DND-41 (cell line): ENCODE measurements at regions not wholly inside any gene's neighbourhood (a gene's known extent, or its start where the extent isn't known, plus 50 kb on each side); places are given as distances from the start of the nearest gene placed in this dataset.

Source experiments
- ATAC-seq: fragments of 200-7000 bp; cut with Tn5 transposase; 3 replicates; pipeline ENCODE4 v1.9.1; 2021; ENCODE audit warnings: low read depth; ENCODE audit not compliant: insufficient read depth
- DNase-seq: peaks from one replicate; pipeline ENCODE4 v3.0.0-alpha.2; 2020
- H2AFZ ChIP-seq: 2 replicates; pipeline ENCODE4 v1.6.0; 2012; ENCODE audit warnings: low read depth, low read length
- H3K27ac ChIP-seq: 2 replicates; pipeline ENCODE4 v1.5.1; 2012; ENCODE audit warnings: low read length, inconsistent platforms
- H3K27me3 ChIP-seq: fragments of 200-600 bp; sonication (generic); 2 replicates; pipeline ENCODE4 v1.6.0; 2012; ENCODE audit warnings: low read length, mild to moderate bottlenecking, inconsistent platforms; ENCODE audit not compliant: insufficient read depth, poor library complexity
- H3K36me3 ChIP-seq: 2 replicates; pipeline ENCODE4 v1.5.1; 2012; ENCODE audit warnings: low read length, inconsistent platforms; ENCODE audit not compliant: insufficient read depth
- H3K4me1 ChIP-seq: 2 replicates; pipeline ENCODE4 v1.5.1; 2012; ENCODE audit warnings: mild to moderate bottlenecking, low read length; ENCODE audit not compliant: insufficient read depth
- H3K4me2 ChIP-seq: 2 replicates; pipeline ENCODE4 v1.6.0; 2012; ENCODE audit warnings: mild to moderate bottlenecking, moderate library complexity, low read length, inconsistent platforms; ENCODE audit not compliant: insufficient read depth
- H3K4me3 ChIP-seq, 2 experiments: fragments of 200-600 bp in 1 of 2; shearing (Covaris generic) in 1 of 2; 2 replicates each; pipeline ENCODE4 v1.5.1; 2012 to 2016; ENCODE audit warnings: inconsistent platforms in 2 of 2, low read length in 2 of 2, mild to moderate bottlenecking in 2 of 2, low read depth in 1 of 2, moderate library complexity in 1 of 2
- H3K79me2 ChIP-seq: 2 replicates; pipeline ENCODE4 v1.6.0; 2012; ENCODE audit warnings: low read length, inconsistent platforms; ENCODE audit not compliant: insufficient read depth
- H3K9ac ChIP-seq: 2 replicates; pipeline ENCODE4 v1.6.0; 2012; ENCODE audit warnings: low read depth, mild to moderate bottlenecking, inconsistent platforms, low read length, moderate library complexity
- H3K9me3 ChIP-seq: 2 replicates; pipeline ENCODE4 v1.5.1; 2012; ENCODE audit warnings: low read length, moderate library complexity, mild to moderate bottlenecking, inconsistent platforms; ENCODE audit not compliant: insufficient read depth, severe bottlenecking
- H4K20me1 ChIP-seq: 2 replicates; pipeline ENCODE4 v1.6.0; 2012; ENCODE audit warnings: low read length; ENCODE audit not compliant: insufficient read depth
- CTCF ChIP-seq: IDR thresholded peaks from 2 replicates; pipeline ENCODE4 v1.5.1; 2012; ENCODE audit warnings: borderline replicate concordance, low read length, moderate library complexity, mild to moderate bottlenecking; ENCODE audit not compliant: poor library complexity, severe bottlenecking; ENCODE audit errors: extremely low read depth
- EZH2 ChIP-seq: IDR thresholded peaks from 3 replicates; pipeline ENCODE4 v1.6.1; 2012; ENCODE audit warnings: borderline replicate concordance, low read depth, mild to moderate bottlenecking, moderate library complexity, low read length, inconsistent platforms; ENCODE audit not compliant: severe bottlenecking

GRCh38 chr4:81732980-81733379 lies 261.3 kb upstream of the RASGEF1B start:
- no peaks in the 10 kb centered on the region for H3K36me3 ChIP-seq
- no peak overlapping the region for H2AFZ ChIP-seq
- H3K27me3 ChIP-seq = no peaks in the 10 kb centered on the region
- no peak for TF ChIP-seq CTCF
- TF ChIP-seq EZH2 = no peak
- H3K4me2 ChIP-seq = no peak overlapping the region
- no peak for ATAC-seq
- H4K20me1 ChIP-seq = no peaks in the 10 kb centered on the region
- no peak overlapping the region for H3K27ac ChIP-seq
- no peaks in the 10 kb centered on the region for H3K79me2 ChIP-seq
- H3K9ac ChIP-seq = no peak overlapping the region
- peaks cover 2% of the 10 kb centered on the region for H3K9me3 ChIP-seq
- H3K4me1 ChIP-seq = peaks cover 16% of the 10 kb centered on the region
- no peak for DNase-seq
- no peak overlapping the region for H3K4me3 ChIP-seq

- no peak overlapping the region for H3K4me3 ChIP-seq
- DNase-seq (peak; percentile 61), ATAC-seq (peak; percentile 97)
- no peaks in the 10 kb centered on the region for H4K20me1 ChIP-seq
- H3K9ac ChIP-seq = no peak overlapping the region
- H3K79me2 ChIP-seq = no peaks in the 10 kb centered on the region
- H3K4me1 ChIP-seq = peaks cover 17% of the 10 kb centered on the region
- no peak overlapping the region for H3K27ac ChIP-seq
- no peak for TF ChIP-seq CTCF
- no peak for TF ChIP-seq EZH2
- no peaks in the 10 kb centered on the region for H3K36me3 ChIP-seq
- H3K4me2 ChIP-seq = no peak overlapping the region
- H3K9me3 ChIP-seq = peaks cover 2% of the 10 kb centered on the region
- no peaks in the 10 kb centered on the region for H3K27me3 ChIP-seq
- no peak overlapping the region for H2AFZ ChIP-seq
Measured at GRCh38 chr4:81724925-81725329, 253.2 kb upstream of the RASGEF1B start.

- H3K27ac ChIP-seq = no peak overlapping the region
- no peak overlapping the region for H2AFZ ChIP-seq
- no peaks in the 10 kb centered on the region for H3K27me3 ChIP-seq
- H3K9ac ChIP-seq = no peak overlapping the region
- no peaks in the 10 kb centered on the region for H3K36me3 ChIP-seq
- H3K4me1 ChIP-seq = peaks cover 10% of the 10 kb centered on the region
- peaks cover 2% of the 10 kb centered on the region for H3K9me3 ChIP-seq
- H3K4me2 ChIP-seq = no peak overlapping the region
- H3K79me2 ChIP-seq = no peaks in the 10 kb centered on the region
- DNase-seq (no peak), ATAC-seq (no peak)
- no peaks in the 10 kb centered on the region for H4K20me1 ChIP-seq
- no peak for TF ChIP-seq CTCF
- TF ChIP-seq EZH2 = no peak
- no peak overlapping the region for H3K4me3 ChIP-seq
Measured at GRCh38 chr4:81723927-81724587, 252.3 kb upstream of the RASGEF1B start.
